ENCODE measurements at regions not wholly inside any gene's neighbourhood (a gene's known extent, or its start where the extent isn't known, plus 50 kb on each side); places are given as distances from the start of the nearest gene placed in this dataset.

GRCh38 chr12:88413646-88414045 lies 166.6 kb downstream of the KITLG start:
- no peak for DNase-seq (ENCODE audit: low spot score)
- ATAC-seq = peak; percentile 34

DNA sequence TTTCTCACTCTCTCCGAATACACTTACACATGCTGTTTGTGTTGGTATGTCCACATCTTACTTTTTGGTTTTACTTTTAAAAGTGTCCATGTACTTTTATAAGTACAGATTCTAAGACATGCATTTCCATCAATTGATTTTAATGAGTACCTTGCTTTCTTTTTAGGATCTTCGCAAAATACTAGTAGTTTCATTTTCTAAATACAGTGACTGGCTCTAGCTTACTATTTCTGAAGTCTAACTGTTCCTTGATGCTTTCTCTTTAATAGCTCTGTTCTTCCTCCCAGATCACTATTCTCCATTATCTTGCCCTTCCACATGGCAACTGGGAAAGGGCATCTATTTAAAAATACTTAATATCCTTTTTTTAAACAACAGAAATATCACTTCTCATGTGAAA lies 164.1 kb downstream of the KITLG start:
- DNase-seq (ENCODE audit: low spot score) (no peak), ATAC-seq (no peak)

DNA sequence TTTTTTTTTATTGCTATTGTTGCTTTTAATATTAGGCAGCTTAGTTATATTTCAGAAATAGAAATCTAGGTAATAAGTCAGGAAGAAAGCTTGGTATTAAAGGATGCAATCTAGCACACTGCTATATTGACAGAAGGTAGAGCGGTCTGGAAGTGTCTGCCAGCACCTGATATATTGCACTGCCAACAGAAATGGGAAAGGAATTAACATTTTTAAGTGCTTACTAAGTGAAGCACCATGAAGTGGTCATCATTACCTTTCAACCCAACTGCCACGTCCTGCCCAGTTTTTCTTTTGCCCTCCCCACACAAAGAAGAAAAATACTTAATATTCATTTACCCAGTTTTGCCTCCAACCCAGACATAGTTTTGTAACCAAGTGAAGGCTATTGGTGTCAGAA lies 163.5 kb downstream of the KITLG start:
- no peak for ATAC-seq
- DNase-seq (ENCODE audit: low spot score) = no peak

DNA sequence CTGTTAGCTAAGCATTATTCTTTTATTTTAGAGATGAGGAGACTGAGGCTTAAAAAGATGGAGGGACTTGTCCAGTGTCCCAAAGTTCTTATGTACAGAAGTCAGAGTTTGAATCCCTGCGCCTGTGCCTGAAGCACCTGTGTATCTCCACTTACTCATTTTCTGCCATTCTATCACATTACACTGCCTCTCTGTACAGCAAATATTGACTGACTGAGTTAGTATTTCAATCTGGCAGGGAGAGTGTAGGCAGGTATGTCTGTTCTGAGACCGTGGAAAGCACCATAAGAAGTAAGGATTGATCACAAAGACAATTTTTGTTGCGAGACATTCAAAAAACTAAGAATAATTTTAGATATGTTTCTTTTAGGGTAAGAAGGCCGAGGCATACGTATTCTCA lies 162.7 kb downstream of the KITLG start:
- peak; percentile 89 for ATAC-seq

DNA sequence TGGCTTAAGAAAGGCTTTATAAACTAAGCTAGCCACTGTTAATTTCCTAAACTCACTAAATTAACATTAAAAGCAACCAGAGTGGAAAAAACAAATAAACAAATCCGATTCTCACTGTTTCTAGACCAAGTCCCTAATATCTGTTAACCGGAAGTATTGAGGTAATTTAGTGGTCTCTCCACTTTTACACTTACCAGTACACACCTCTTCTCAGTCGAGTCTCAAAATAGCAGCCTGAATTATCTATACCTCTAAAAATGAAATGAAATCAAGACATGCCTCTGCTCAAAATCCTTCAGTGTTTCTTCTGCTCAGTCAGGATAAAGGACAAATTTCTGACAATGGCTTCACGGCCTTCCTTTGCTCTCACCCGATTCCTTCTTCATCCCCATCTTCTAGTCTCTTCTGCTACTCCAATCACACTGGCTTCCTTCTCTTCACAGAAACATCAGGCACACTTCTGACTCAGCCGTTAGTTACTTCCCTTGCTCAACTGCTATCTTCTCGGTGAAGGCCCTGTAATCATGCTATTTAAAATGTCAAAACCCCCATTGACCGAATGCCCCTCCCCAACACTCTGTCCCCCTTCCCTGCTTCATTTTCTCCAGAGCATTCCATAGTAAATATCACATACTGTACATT lies 161.3 kb downstream of the KITLG start:
- no peak for DNase-seq (ENCODE audit: low spot score)
- ATAC-seq = no peak

More for the DNA sequence above, 162.7 kb downstream of the KITLG start:
- no peak for DNase-seq (ENCODE audit: low spot score)

- DNase-seq (ENCODE audit: low spot score) = no peak
- no peak for ATAC-seq
Observed at GRCh38 chr12:88419794-88420193, 160.5 kb downstream of the KITLG start.

DNA sequence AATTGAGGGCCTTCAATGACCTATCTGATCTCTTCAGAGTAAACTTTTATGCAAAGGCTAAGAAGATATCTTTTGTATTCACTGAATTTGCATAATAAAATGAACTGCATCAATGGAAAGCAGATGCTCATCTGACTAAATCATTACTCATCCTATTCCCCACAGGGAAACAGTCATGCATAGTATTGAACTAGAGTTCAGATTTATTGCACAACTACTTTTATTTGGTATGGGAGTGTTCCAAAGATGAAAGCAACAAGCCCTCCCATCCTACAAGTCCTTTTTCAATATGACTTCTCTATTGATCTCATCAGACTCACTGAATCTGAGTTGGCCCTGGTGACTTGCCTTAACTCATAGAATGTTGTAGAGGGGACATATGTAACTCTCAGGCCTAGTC lies 159.8 kb downstream of the KITLG start:
- DNase-seq (ENCODE audit: low spot score) = no peak
- ATAC-seq = peak; percentile 63

DNA sequence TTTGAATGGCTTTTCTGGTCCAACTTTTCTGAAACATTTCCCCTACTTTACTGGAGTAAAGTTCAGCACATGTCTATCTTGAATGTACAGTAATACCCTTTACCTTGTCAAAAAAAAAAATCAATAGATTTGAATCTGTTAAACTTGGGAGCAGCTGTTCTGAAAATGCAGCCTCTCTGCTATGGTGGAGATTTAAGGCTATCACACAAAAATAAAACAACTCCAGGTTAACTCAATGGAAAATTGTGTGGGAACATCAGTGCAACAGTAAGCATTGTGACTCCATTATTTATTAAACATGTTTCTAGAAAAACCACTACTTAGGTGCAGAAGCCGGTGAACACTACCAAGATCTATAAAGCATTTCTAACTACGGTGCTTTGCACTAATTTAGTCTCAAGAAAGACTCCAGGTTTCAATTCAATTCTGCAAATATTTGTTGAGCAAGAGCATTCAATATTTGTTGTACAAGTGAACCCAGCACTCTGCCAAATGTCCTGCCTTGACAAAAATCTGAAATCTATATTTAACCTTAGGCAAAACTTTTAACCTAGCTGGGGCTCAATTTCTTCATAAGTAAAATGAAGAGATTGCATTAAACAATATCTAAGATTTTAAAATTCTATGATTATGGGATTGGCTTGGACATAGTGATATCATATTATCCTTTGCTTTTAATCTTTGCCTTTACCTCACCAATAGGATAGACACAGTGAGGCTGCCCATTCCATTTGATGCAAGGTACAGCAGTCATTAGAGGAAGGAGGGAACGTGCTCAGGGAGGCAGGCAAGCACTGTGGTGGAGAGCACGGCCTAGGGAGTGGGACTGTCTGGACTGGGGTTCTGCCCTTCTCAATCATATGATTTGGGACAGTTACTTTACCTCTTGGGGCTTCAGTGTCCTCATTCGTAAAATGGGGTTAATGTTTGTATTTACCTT lies 155.2 kb downstream of the KITLG start:
- peak; percentile 85 for ATAC-seq
- DNase-seq (ENCODE audit: low spot score) = no peak

DNA sequence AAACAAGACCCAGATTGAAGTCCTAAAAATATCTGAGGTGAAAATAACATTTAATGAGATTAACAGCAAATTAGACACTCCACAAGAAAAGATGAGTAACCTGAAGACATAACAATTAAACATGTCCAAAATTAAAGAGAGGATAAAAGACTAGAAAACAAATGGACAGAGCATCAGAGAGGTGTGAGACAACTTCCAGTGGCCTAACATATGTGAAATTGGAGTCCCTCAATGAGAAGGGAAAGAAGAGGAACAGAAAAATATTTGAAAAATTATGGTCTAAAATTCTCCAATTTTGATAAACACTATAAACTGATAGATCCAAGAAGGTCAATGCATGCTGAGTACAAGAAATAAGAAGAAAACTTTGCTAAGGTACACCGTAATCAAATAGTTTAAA lies 151.9 kb downstream of the KITLG start:
- no peak for ATAC-seq
- no peak for DNase-seq (ENCODE audit: low spot score)

DNA sequence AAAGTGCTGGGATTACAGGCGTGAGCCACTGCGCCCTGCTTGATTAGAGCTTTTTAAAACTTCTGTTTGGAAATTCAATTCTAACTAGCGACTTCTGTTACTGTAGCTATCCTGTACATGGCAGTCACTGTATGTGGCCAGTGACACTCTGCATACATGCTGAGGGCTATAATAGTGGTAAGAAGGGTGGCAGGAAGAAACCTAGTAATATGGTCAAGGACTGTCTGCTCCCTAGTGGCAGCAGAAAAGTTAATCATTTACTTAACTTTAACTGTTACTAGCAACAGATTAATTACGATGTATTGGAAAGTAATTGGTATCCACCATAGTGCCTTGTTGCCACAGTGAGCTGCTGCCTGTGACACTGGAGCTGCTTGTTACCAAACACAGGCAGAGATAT lies 149.0 kb downstream of the KITLG start:
- DNase-seq (ENCODE audit: low spot score) = no peak
- peak; percentile 23 for ATAC-seq

DNA sequence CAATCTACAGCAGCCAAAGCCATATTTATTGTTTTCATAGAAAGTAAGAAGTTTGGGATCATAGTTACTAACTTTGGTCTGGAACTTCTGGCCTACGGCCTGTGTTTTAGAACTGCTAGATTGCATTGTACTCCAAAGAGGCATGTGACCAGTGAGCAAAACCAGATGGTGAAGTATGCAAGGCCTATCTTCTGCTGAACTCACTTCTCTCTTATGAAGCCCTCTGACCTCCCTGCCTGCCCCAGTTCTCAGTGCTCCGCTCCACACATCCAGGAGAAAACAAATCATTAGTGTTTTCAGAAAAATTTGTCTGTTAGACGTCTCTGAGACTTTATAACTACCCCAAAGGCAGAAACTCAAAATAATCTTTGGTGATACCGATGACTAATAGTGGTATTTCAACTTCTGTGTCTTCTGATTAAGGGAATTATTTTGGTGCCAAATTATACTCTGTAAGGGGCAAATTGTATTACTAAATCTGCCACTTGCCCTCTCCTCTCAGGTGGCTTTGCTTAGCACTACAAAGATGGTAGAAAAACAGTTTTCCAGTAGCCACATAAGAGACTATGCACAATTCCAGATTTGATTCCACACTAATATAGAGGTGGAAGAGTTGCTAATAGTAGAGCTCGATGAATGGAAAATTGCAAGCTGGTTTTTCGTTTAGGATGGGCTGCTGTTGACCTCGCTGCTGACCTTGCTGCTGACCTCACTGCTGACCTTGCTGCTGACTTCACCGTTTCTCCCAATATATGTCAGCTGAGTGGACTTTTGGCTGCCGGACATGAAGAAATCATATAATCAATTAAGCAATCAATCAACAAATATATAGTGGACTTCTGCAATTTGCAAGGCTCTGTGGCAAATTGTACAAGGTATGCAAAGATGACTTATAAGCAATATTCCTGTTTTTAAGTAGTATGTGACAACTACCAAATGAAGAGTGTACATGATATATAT lies 147.5 kb downstream of the KITLG start:
- ATAC-seq (peak; percentile 52), DNase-seq (ENCODE audit: low spot score) (no peak)

DNA sequence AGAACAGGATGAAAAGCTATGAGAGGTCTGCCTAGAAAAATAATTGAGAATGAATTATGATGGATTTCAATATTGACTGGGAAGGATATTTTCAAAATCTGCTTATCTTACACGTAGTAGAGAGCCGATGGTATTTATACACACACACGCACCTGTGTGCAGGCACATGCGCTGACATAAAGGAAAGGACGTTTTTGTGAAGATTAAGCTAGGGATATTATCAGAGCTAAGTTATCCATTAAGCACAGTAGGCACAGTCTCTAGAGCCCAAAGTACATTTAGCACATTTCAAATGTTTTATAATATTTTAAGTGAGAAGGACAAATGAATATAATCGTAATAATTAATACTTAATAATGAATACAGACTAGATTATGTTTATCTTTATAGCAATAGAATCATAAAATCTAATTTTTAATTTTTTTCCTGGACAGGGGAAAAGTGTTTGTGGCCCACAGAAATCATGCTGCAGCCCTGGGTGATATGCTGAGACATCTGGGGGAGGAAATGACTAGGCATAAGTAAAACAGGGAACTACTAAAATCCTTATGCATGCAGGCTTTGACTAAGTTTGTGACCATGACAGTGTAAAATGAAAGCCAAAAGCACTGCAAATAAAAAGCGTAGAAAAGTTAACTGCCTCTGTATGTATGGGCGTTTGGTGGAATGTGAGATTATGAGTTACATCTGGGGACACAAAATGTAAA lies 146.1 kb downstream of the KITLG start:
- ATAC-seq = no peak

GRCh38 chr12:88435334-88436076 lies 144.8 kb downstream of the KITLG start:
- no peak for DNase-seq (ENCODE audit: low spot score)
- no peak for ATAC-seq

More for the DNA sequence above, 146.1 kb downstream of the KITLG start:
- DNase-seq (ENCODE audit: low spot score) = no peak

GRCh38 chr12:88437226-88437625 lies 143.0 kb downstream of the KITLG start:
- no peak for ATAC-seq
- DNase-seq (ENCODE audit: low spot score) = no peak

Data from left lobe of liver (tissue), 2 donors.